Lower leg skin (tissue), 3 donors: ENCODE measurements at regions not wholly inside any gene's neighbourhood (a gene's known extent, or its start where the extent isn't known, plus 50 kb on each side); places are given as distances from the start of the nearest gene placed in this dataset.
"Not testable (repeated sequence)": the region's sequence is repeated elsewhere in the genome, so short reads cannot be mapped to it uniquely, and the experiment has no call there.

Experiments used
- CTCF ChIP-seq, 3 donors: fragments of 450-650 bp; IDR thresholded peaks; one replicate each; pipeline ENCODE4 v1.5.1; 2016; ENCODE audit warnings: antibody characterized with exemption in 3 of 3, mild to moderate bottlenecking in 3 of 3, moderate library complexity in 2 of 3
- POLR2A ChIP-seq, 2 donors: fragments of 450-650 bp; IDR thresholded peaks; one replicate each; pipeline ENCODE4 v1.6.1; 2016 to 2017; ENCODE audit warnings: antibody characterized with exemption in 2 of 2, mild to moderate bottlenecking in 1 of 2, moderate library complexity in 1 of 2

DNA sequence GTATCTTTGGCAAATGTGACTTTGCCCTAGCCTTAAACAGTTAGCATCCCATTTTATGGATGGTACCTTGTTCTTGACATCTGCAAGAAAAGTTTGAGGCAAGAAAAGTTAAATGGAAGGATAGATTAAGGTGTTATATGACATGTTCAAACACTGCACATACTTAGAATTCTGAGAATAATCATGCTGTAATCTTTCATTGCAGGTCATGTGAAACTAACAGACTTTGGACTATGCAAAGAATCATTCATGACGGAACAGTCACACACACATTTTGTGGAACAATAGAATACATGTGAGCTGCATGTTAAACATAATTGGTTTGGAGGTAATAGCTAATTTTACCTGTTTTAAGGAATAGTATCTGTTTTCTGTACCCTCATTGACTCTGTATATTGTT is 144.9 kb downstream of the CDRT15L2 start:
- TF ChIP-seq CTCF, POLR2A (IDR thresholded peaks at IDR 0.05): not testable (repeated sequence)
